ENCODE measurements at regions not wholly inside any gene's neighbourhood (a gene's known extent, or its start where the extent isn't known, plus 50 kb on each side); places are given as distances from the start of the nearest gene placed in this dataset.

GRCh38 chr3:24640330-24640877 lies 145.8 kb upstream of the THRB start:
- peak; percentile 49 to 61 for DNase-seq (ENCODE audit: low read depth in 2 of 2)

GRCh38 chr3:24641628-24642027 lies 147.0 kb upstream of the THRB start:
- DNase-seq (ENCODE audit: low read depth in 2 of 2) = no peak

- DNase-seq (ENCODE audit: low read depth in 2 of 2) = no peak
Measured at GRCh38 chr3:24645047-24645446, 150.4 kb upstream of the THRB start.

GRCh38 chr3:24646790-24647189 lies 152.1 kb upstream of the THRB start:
- no peak for DNase-seq (ENCODE audit: low read depth in 2 of 2)

GRCh38 chr3:24648063-24648462 lies 153.4 kb upstream of the THRB start:
- no peak for DNase-seq (ENCODE audit: low read depth in 2 of 2)

- DNase-seq (ENCODE audit: low read depth in 2 of 2) = no peak
Measured at GRCh38 chr3:24650839-24651238, 156.2 kb upstream of the THRB start.

GRCh38 chr3:24657870-24658510 lies 163.3 kb upstream of the THRB start:
- DNase-seq (ENCODE audit: low read depth in 2 of 2) = no peak

GRCh38 chr3:24661175-24661584 lies 166.5 kb upstream of the THRB start:
- DNase-seq (ENCODE audit: low read depth in 2 of 2) = no peak

- no peak for DNase-seq (ENCODE audit: low read depth in 2 of 2)
Measured at GRCh38 chr3:24662449-24663345, 168.0 kb upstream of the THRB start.

GRCh38 chr3:24663406-24663805 lies 168.8 kb upstream of the THRB start:
- DNase-seq (ENCODE audit: low read depth in 2 of 2) = no peak

GRCh38 chr3:24668039-24668438 lies 173.4 kb upstream of the THRB start:
- DNase-seq (ENCODE audit: low read depth in 2 of 2) = no peak

- no peak for DNase-seq (ENCODE audit: low read depth in 2 of 2)
Measured at GRCh38 chr3:24670871-24671270, 176.2 kb upstream of the THRB start.

GRCh38 chr3:24673596-24673995 lies 178.9 kb upstream of the THRB start:
- no peak for DNase-seq (ENCODE audit: low read depth in 2 of 2)

- DNase-seq (ENCODE audit: low read depth in 2 of 2) = no peak
Measured at GRCh38 chr3:24674261-24674660, 179.6 kb upstream of the THRB start.

- no peak for DNase-seq (ENCODE audit: low read depth in 2 of 2)
Measured at GRCh38 chr3:24678021-24678420, 183.4 kb upstream of the THRB start.

- DNase-seq (ENCODE audit: low read depth in 2 of 2) = no peak
Measured at GRCh38 chr3:24678421-24678865, 183.8 kb upstream of the THRB start.

- DNase-seq (ENCODE audit: low read depth in 2 of 2) = no peak
Measured at GRCh38 chr3:24679429-24679828, 184.8 kb upstream of the THRB start.

- peak in 1 of 2 donors; percentile 55 for DNase-seq (ENCODE audit: low read depth in 2 of 2)
Measured at GRCh38 chr3:24680214-24680967, 185.7 kb upstream of the THRB start.

GRCh38 chr3:24682141-24682547 lies 187.5 kb upstream of the THRB start:
- no peak for DNase-seq (ENCODE audit: low read depth in 2 of 2)

GRCh38 chr3:24683090-24683489 lies 188.4 kb upstream of the THRB start:
- no peak for DNase-seq (ENCODE audit: low read depth in 2 of 2)

GRCh38 chr3:24683633-24684384 lies 189.2 kb upstream of the THRB start:
- peak; percentile 61 for DNase-seq (ENCODE audit: low read depth in 2 of 2)

Measured in dermis microvascular lymphatic vessel endothelial cell (primary cell).